ENCODE measurements at regions not wholly inside any gene's neighbourhood (a gene's known extent, or its start where the extent isn't known, plus 50 kb on each side); places are given as distances from the start of the nearest gene placed in this dataset.
"Not testable (repeated sequence)": the region's sequence is repeated elsewhere in the genome, so short reads cannot be mapped to it uniquely, and the experiment has no call there.

GRCh38 chr1:221040101-221040500 is 160.9 kb downstream of the HLX start:
- no peak for DNase-seq

GRCh38 chr1:221040691-221041285 is 161.5 kb downstream of the HLX start:
- DNase-seq: peak; percentile 88
- H3K9me3 ChIP-seq (replicated peaks; ENCODE audit: control insufficient read depth, low read depth, low read length): no peaks in the 10 kb centered on the region
- no peaks in the 10 kb centered on the region for H3K27me3 ChIP-seq (ENCODE audit: control insufficient read depth, insufficient read depth, low read length)
- no peaks in the 10 kb centered on the region for H3K36me3 ChIP-seq (ENCODE audit: control insufficient read depth, insufficient read depth, low read length)
- H3K4me1 ChIP-seq (ENCODE audit: control insufficient read depth, insufficient read depth, low read length): no peaks in the 10 kb centered on the region
- H3K4me3 ChIP-seq (ENCODE audit: low read length): no peak overlapping the region
- 63% methylated on average over 1 of the region's 2 CpGs for WGBS (ENCODE audit: insufficient coverage)
- peak overlapping the region; percentile 56 for H3K27ac ChIP-seq (ENCODE audit: low read length)

More at GRCh38 chr1:221040101-221040500, 160.9 kb downstream of the HLX start:
- Histone ChIP-seq H3K4me1 (ENCODE audit: control insufficient read depth, insufficient read depth, low read length) (peaks cover 3% of the 10 kb centered on the region), H3K36me3 (ENCODE audit: control insufficient read depth, insufficient read depth, low read length) (no peaks in the 10 kb centered on the region), H3K27ac (ENCODE audit: low read length) (no peak overlapping the region), H3K27me3 (ENCODE audit: control insufficient read depth, insufficient read depth, low read length) (no peaks in the 10 kb centered on the region), H3K4me3 (ENCODE audit: low read length) (no peak overlapping the region), H3K9me3 (replicated peaks; ENCODE audit: control insufficient read depth, low read depth, low read length) (no peaks in the 10 kb centered on the region)
- WGBS (ENCODE audit: insufficient coverage): no CpG with 5 or more reads among the region's 1 CpG

- Histone ChIP-seq H3K4me3 (ENCODE audit: low read length) (no peak overlapping the region), H3K27me3 (ENCODE audit: control insufficient read depth, insufficient read depth, low read length) (no peaks in the 10 kb centered on the region), H3K4me1 (ENCODE audit: control insufficient read depth, insufficient read depth, low read length) (no peaks in the 10 kb centered on the region), H3K36me3 (ENCODE audit: control insufficient read depth, insufficient read depth, low read length) (no peaks in the 10 kb centered on the region), H3K27ac (ENCODE audit: low read length) (no peak overlapping the region), H3K9me3 (replicated peaks; ENCODE audit: control insufficient read depth, low read depth, low read length) (no peaks in the 10 kb centered on the region)
- no peak for DNase-seq
These were observed 165.3 kb downstream of the HLX start for GRCh38 chr1:221044538-221044937.

- Histone ChIP-seq H3K36me3 (ENCODE audit: control insufficient read depth, insufficient read depth, low read length) (no peaks in the 10 kb centered on the region), H3K27ac (ENCODE audit: low read length) (no peak overlapping the region), H3K4me3 (ENCODE audit: low read length) (no peak overlapping the region), H3K9me3 (replicated peaks; ENCODE audit: control insufficient read depth, low read depth, low read length) (no peaks in the 10 kb centered on the region), H3K27me3 (ENCODE audit: control insufficient read depth, insufficient read depth, low read length) (no peaks in the 10 kb centered on the region), H3K4me1 (ENCODE audit: control insufficient read depth, insufficient read depth, low read length) (no peaks in the 10 kb centered on the region)
- WGBS (ENCODE audit: insufficient coverage): 57% methylated on average over 1 of the region's 3 CpGs
- peak; percentile 72 for DNase-seq
These were observed 165.9 kb downstream of the HLX start for GRCh38 chr1:221045151-221045550.

- no peaks in the 10 kb centered on the region for H3K4me1 ChIP-seq (ENCODE audit: control insufficient read depth, insufficient read depth, low read length)
- no peaks in the 10 kb centered on the region for H3K9me3 ChIP-seq (replicated peaks; ENCODE audit: control insufficient read depth, low read depth, low read length)
- H3K36me3 ChIP-seq (ENCODE audit: control insufficient read depth, insufficient read depth, low read length): no peaks in the 10 kb centered on the region
- no peak overlapping the region for H3K4me3 ChIP-seq (ENCODE audit: low read length)
- no CpG with 5 or more reads among the region's 5 CpGs for WGBS (ENCODE audit: insufficient coverage)
- H3K27ac ChIP-seq (ENCODE audit: low read length): peak overlapping the region; percentile 3
- no peaks in the 10 kb centered on the region for H3K27me3 ChIP-seq (ENCODE audit: control insufficient read depth, insufficient read depth, low read length)
- DNase-seq: peak; percentile 72
These were observed 166.9 kb downstream of the HLX start for GRCh38 chr1:221045842-221046831.

- not testable (repeated sequence) for H3K27me3 ChIP-seq (ENCODE audit: control insufficient read depth, insufficient read depth, low read length); H3K36me3 ChIP-seq (ENCODE audit: control insufficient read depth, insufficient read depth, low read length); H3K27ac ChIP-seq (ENCODE audit: low read length); DNase-seq; H3K4me1 ChIP-seq (ENCODE audit: control insufficient read depth, insufficient read depth, low read length); H3K9me3 ChIP-seq (replicated peaks; ENCODE audit: control insufficient read depth, low read depth, low read length); H3K4me3 ChIP-seq (ENCODE audit: low read length)
- no CpG with 5 or more reads among the region's 4 CpGs for WGBS (ENCODE audit: insufficient coverage)
These were observed 172.1 kb downstream of the HLX start for GRCh38 chr1:221051391-221051790.

GRCh38 chr1:221053889-221054288 is 174.6 kb downstream of the HLX start:
- H3K4me3 ChIP-seq (ENCODE audit: low read length): no peak overlapping the region
- no peaks in the 10 kb centered on the region for H3K36me3 ChIP-seq (ENCODE audit: control insufficient read depth, insufficient read depth, low read length)
- DNase-seq: no peak
- no peaks in the 10 kb centered on the region for H3K4me1 ChIP-seq (ENCODE audit: control insufficient read depth, insufficient read depth, low read length)
- no peak overlapping the region for H3K27ac ChIP-seq (ENCODE audit: low read length)
- no peaks in the 10 kb centered on the region for H3K27me3 ChIP-seq (ENCODE audit: control insufficient read depth, insufficient read depth, low read length)
- WGBS (ENCODE audit: insufficient coverage): 100% methylated on average over 1 of the region's 4 CpGs
- H3K9me3 ChIP-seq (replicated peaks; ENCODE audit: control insufficient read depth, low read depth, low read length): no peaks in the 10 kb centered on the region

GRCh38 chr1:221059506-221059905 is 180.3 kb downstream of the HLX start:
- no CpG with 5 or more reads among the region's 1 CpG for WGBS (ENCODE audit: insufficient coverage)
- Histone ChIP-seq H3K27ac (ENCODE audit: low read length) (no peak overlapping the region), H3K4me3 (ENCODE audit: low read length) (no peak overlapping the region), H3K9me3 (replicated peaks; ENCODE audit: control insufficient read depth, low read depth, low read length) (no peaks in the 10 kb centered on the region), H3K27me3 (ENCODE audit: control insufficient read depth, insufficient read depth, low read length) (no peaks in the 10 kb centered on the region), H3K4me1 (ENCODE audit: control insufficient read depth, insufficient read depth, low read length) (no peaks in the 10 kb centered on the region), H3K36me3 (ENCODE audit: control insufficient read depth, insufficient read depth, low read length) (no peaks in the 10 kb centered on the region)
- DNase-seq: no peak

GRCh38 chr1:221063651-221064050 is 184.4 kb downstream of the HLX start:
- Histone ChIP-seq H3K4me1 (ENCODE audit: control insufficient read depth, insufficient read depth, low read length) (no peaks in the 10 kb centered on the region), H3K4me3 (ENCODE audit: low read length) (no peak overlapping the region), H3K36me3 (ENCODE audit: control insufficient read depth, insufficient read depth, low read length) (no peaks in the 10 kb centered on the region), H3K27ac (ENCODE audit: low read length) (no peak overlapping the region), H3K9me3 (replicated peaks; ENCODE audit: control insufficient read depth, low read depth, low read length) (no peaks in the 10 kb centered on the region), H3K27me3 (ENCODE audit: control insufficient read depth, insufficient read depth, low read length) (no peaks in the 10 kb centered on the region)
- no peak for DNase-seq

- 20% methylated on average over 2 of the region's 5 CpGs for WGBS (ENCODE audit: insufficient coverage)
- peak overlapping the region; percentile 11 for H3K27ac ChIP-seq (ENCODE audit: low read length)
- DNase-seq: peak; percentile 77
- no peaks in the 10 kb centered on the region for H3K36me3 ChIP-seq (ENCODE audit: control insufficient read depth, insufficient read depth, low read length)
- H3K4me1 ChIP-seq (ENCODE audit: control insufficient read depth, insufficient read depth, low read length): peaks cover 1% of the 10 kb centered on the region
- no peaks in the 10 kb centered on the region for H3K9me3 ChIP-seq (replicated peaks; ENCODE audit: control insufficient read depth, low read depth, low read length)
- no peaks in the 10 kb centered on the region for H3K27me3 ChIP-seq (ENCODE audit: control insufficient read depth, insufficient read depth, low read length)
- H3K4me3 ChIP-seq (ENCODE audit: low read length): no peak overlapping the region
These were observed 187.2 kb downstream of the HLX start for GRCh38 chr1:221066351-221067001.
